ENCODE measurements at regions not wholly inside any gene's neighbourhood (a gene's known extent, or its start where the extent isn't known, plus 50 kb on each side); places are given as distances from the start of the nearest gene placed in this dataset.
A peak's percentile ranks its signal among the peaks of the same experiment; 100 is the strongest.

- in situ Hi-C loops (cut with MboI; ENCODE audit: low pct_unique_long_range_greater_than_20kb in 2 of 9, low sequenced_read_pairs in 9 of 9, unreplicated experiment in 9 of 9) = loop anchor here in 2 of 9 experiments (25.0 kb wide), 1 partner anchor 186 kb away; no protein-coding TSS in a partner anchor
- no peaks in the 10 kb centered on the region for H3K4me1 ChIP-seq (replicated peaks in 1 of 2)
- no peak overlapping the region for H3K4me3 ChIP-seq
- ATAC-seq (replicated peaks in 6 of 8) = no peak
- H3K27ac ChIP-seq = no peak overlapping the region
- WGBS, 10 experiments = 60 to 92% (median 86%) methylated on average over 1 to 2 of the region's 2 CpGs; no CpG with 5 or more reads in 5 of the 10 experiments
Measured at GRCh38 chrX:2626750-2627149, 64.3 kb upstream of the CD99 start.

- Histone ChIP-seq H3K27ac (no peak overlapping the region), H3K4me1 (replicated peaks in 1 of 2) (no peaks in the 10 kb centered on the region), H3K4me3 (no peak overlapping the region)
- in situ Hi-C loops (cut with MboI; ENCODE audit: low pct_unique_long_range_greater_than_20kb in 2 of 9, low sequenced_read_pairs in 9 of 9, unreplicated experiment in 9 of 9) = loop anchor here in 2 of 9 experiments (25.0 kb wide), 2 partner anchors 958 to 1158 kb away; partner anchors contain the start of gene ASMTL (in 1 of the 2)
- 73 to 100% (median 95%) methylated on average over 2 to 3 of the region's 3 CpGs for WGBS, 10 experiments
- ATAC-seq (replicated peaks in 6 of 8) = no peak
Measured at GRCh38 chrX:2620576-2620975, 70.5 kb upstream of the CD99 start.

GRCh38 chrX:2618516-2618915 lies 72.6 kb upstream of the CD99 start:
- in situ Hi-C loops (cut with MboI; ENCODE audit: low pct_unique_long_range_greater_than_20kb in 2 of 9, low sequenced_read_pairs in 9 of 9, unreplicated experiment in 9 of 9) = loop anchor here in 2 of 9 experiments (25.0 kb wide), 2 partner anchors 956 to 1156 kb away; partner anchors contain the start of gene ASMTL (in 1 of the 2)
- no peak overlapping the region for H3K27ac ChIP-seq

DNA sequence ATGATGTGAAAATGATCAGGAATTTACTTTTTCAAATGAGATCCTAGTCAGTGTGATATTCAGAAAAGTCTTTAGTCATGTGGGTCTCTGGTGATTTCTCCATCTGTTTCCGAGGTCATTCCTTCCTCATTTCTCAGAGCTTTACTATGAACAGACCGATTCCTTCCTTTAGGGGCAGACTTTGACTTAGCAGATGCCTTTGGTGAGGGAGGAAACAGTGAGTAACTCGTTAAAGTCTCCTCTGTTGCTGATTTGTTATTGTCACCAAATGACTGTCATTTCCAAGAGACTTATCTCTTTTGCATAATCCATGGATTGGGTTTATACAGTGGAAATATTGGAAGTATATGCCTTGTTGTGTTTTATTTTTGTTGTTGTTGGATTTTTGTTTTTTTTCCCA lies 76.2 kb upstream of the CD99 start:
- H3K27ac ChIP-seq = no peak overlapping the region
- peak; percentile 77 to 98 (median 89) for ATAC-seq (replicated peaks in 6 of 8)
- peaks cover 0 to 5% of the 10 kb centered on the region in 2 donors for H3K4me1 ChIP-seq (replicated peaks in 1 of 2)
- WGBS, 10 experiments = 0 to 35% (median 21%) methylated on average over 1 to 3 of the region's 3 CpGs; no CpG with 5 or more reads in 1 of the 10 experiments
- no peak overlapping the region for H3K4me3 ChIP-seq
- in situ Hi-C loops (cut with MboI; ENCODE audit: low pct_unique_long_range_greater_than_20kb in 2 of 9, low sequenced_read_pairs in 9 of 9, unreplicated experiment in 9 of 9) = loop anchor here in 2 of 9 experiments (25.0 kb wide), 2 partner anchors 953 to 1153 kb away; partner anchors contain the start of gene ASMTL (in 1 of the 2)

More at GRCh38 chrX:2618516-2618915, 72.6 kb upstream of the CD99 start:
- ATAC-seq (replicated peaks in 6 of 8) = no peak
- Histone ChIP-seq H3K4me1 (replicated peaks in 1 of 2) (peaks cover 0 to 5% of the 10 kb centered on the region in 2 donors), H3K4me3 (no peak overlapping the region)
- WGBS, 10 experiments = 46 to 100% (median 66%) methylated on average over 1 to 4 of the region's 4 CpGs; no CpG with 5 or more reads in 1 of the 10 experiments

GRCh38 chrX:2610246-2611170 lies 80.6 kb upstream of the CD99 start:
- WGBS, 10 experiments = 13 to 42% (median 32%) methylated on average over 1 to 10 of the region's 10 CpGs; no CpG with 5 or more reads in 1 of the 10 experiments
- in situ Hi-C loops (cut with MboI; ENCODE audit: low pct_unique_long_range_greater_than_20kb in 2 of 9, low sequenced_read_pairs in 9 of 9, unreplicated experiment in 9 of 9) = loop anchor here in 2 of 9 experiments (25.0 kb wide), 2 partner anchors 948 to 1148 kb away; partner anchors contain the start of gene ASMTL (in 1 of the 2)
- Histone ChIP-seq H3K4me1 (replicated peaks in 1 of 2) (peaks cover 0 to 5% of the 10 kb centered on the region in 2 donors), H3K27ac (no peak overlapping the region), H3K4me3 (peak overlapping the region in 4 of 5 donors; percentile 46 to 54 (median 53))
- ATAC-seq (replicated peaks in 6 of 8) = no peak

- WGBS, 10 experiments = 0 to 6% (median 2%) methylated on average over 1 to 11 of the region's 44 CpGs
- in situ Hi-C loops (cut with MboI; ENCODE audit: low pct_unique_long_range_greater_than_20kb in 2 of 9, low sequenced_read_pairs in 9 of 9, unreplicated experiment in 9 of 9) = loop anchor here in 2 of 9 experiments (25.0 kb wide), 2 partner anchors 947 to 1147 kb away; partner anchors contain the start of gene ASMTL (in 1 of the 2)
- ATAC-seq (replicated peaks in 6 of 8) = no peak
- Histone ChIP-seq H3K27ac (no peak overlapping the region), H3K4me3 (peak overlapping the region; percentile 46 to 57 (median 54)), H3K4me1 (replicated peaks in 1 of 2) (no peaks in the 10 kb centered on the region)
Measured at GRCh38 chrX:2609431-2610238, 81.5 kb upstream of the CD99 start.

- Histone ChIP-seq H3K4me1 (replicated peaks in 1 of 2) (no peaks in the 10 kb centered on the region), H3K27ac (peak overlapping the region in 1 of 2 donors; percentile 18), H3K4me3 (peak overlapping the region; percentile 46 to 57 (median 54))
- WGBS, 10 experiments = 0% methylated on average over 3 of the region's 63 CpGs; no CpG with 5 or more reads in 9 of the 10 experiments
- ATAC-seq (replicated peaks in 6 of 8) = peak; percentile 90 to 95 (median 94)
- in situ Hi-C loops (cut with MboI; ENCODE audit: low pct_unique_long_range_greater_than_20kb in 2 of 9, low sequenced_read_pairs in 9 of 9, unreplicated experiment in 9 of 9) = loop anchor here in 2 of 9 experiments (25.0 kb wide), 2 partner anchors 947 to 1147 kb away; partner anchors contain the start of gene ASMTL (in 1 of the 2)
Measured at GRCh38 chrX:2608638-2609430, 82.3 kb upstream of the CD99 start.

DNA sequence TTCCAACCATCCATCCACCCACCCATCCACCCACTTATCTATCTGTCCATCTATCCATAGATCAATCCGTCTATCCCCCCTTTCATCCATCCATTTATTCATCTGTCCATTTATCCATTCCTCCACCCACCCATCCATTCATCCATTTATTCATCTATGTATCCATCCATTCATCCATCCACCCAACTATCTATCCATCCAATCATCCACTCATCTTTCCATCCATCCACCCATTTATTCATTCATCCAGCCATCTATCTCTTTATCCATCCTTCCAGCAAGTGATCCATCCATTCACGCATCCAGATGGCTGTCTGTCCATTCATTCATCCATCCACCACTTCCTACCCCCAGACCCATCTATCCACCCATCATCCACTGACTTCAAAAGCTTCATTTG lies 84.0 kb upstream of the CD99 start:
- Histone ChIP-seq H3K27ac (no peak overlapping the region), H3K4me1 (replicated peaks in 1 of 2) (no peaks in the 10 kb centered on the region), H3K4me3 (no peak overlapping the region)
- in situ Hi-C loops (cut with MboI; ENCODE audit: low pct_unique_long_range_greater_than_20kb in 2 of 9, low sequenced_read_pairs in 9 of 9, unreplicated experiment in 9 of 9) = loop anchor here in 2 of 9 experiments (25.0 kb wide), 2 partner anchors 945 to 1145 kb away; partner anchors contain the start of gene ASMTL (in 1 of the 2)
- 58 to 100% (median 100%) methylated on average over 1 to 2 of the region's 2 CpGs; no CpG with 5 or more reads in 2 of the 10 experiments for WGBS, 10 experiments
- ATAC-seq (replicated peaks in 6 of 8) = no peak

DNA sequence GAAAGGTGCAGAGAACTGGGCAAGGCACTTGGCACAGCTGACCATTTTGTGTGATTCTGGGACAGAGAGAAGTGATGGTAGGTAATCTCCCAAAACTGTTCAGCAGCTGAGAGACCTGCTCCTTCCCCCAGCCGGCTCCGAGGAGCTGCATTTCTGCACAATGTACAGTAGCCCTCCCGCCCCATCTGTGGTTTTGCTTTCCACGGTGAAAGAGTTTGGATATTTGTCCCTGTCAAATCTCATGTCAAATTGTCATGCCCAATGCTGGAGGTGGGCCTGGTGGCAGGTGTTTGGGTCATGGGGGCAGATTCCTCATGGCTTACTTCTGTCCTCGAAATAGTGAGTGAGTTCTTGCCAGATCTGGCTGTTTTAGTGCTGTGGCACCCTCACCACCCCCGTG lies 90.5 kb upstream of the CD99 start:
- WGBS, 10 experiments = 62 to 100% (median 90%) methylated on average over 3 to 5 of the region's 6 CpGs; no CpG with 5 or more reads in 4 of the 10 experiments
- ATAC-seq (replicated peaks in 6 of 8) = no peak
- no peak overlapping the region for H3K4me3 ChIP-seq
- H3K4me1 ChIP-seq (replicated peaks in 1 of 2) = no peaks in the 10 kb centered on the region
- H3K27ac ChIP-seq = no peak overlapping the region
- in situ Hi-C loops (cut with MboI; ENCODE audit: low pct_unique_long_range_greater_than_20kb in 2 of 9, low sequenced_read_pairs in 9 of 9, unreplicated experiment in 9 of 9) = loop anchor here in 2 of 9 experiments (25.0 kb wide), 2 partner anchors 938 to 1138 kb away; partner anchors contain the start of gene ASMTL (in 1 of the 2)

- Histone ChIP-seq H3K4me1 (replicated peaks in 1 of 2) (no peaks in the 10 kb centered on the region), H3K27ac (no peak overlapping the region), H3K4me3 (no peak overlapping the region)
- ATAC-seq (replicated peaks in 6 of 8) = peak in 3 of 8 experiments; percentile 68 to 87 (median 69)
- in situ Hi-C loops (cut with MboI; ENCODE audit: low pct_unique_long_range_greater_than_20kb in 2 of 9, low sequenced_read_pairs in 9 of 9, unreplicated experiment in 9 of 9) = loop anchor here in 4 of 9 experiments (25.0 kb wide), 3 partner anchors 934 to 1134 kb away; partner anchors contain the start of gene ASMTL (in 1 of the 4)
- 7 to 100% (median 66%) methylated on average over 1 to 6 of the region's 9 CpGs; no CpG with 5 or more reads in 2 of the 10 experiments for WGBS, 10 experiments
Measured at GRCh38 chrX:2596555-2597255, 94.4 kb upstream of the CD99 start.

GRCh38 chrX:2596045-2596444 lies 95.0 kb upstream of the CD99 start:
- H3K4me3 ChIP-seq = no peak overlapping the region
- H3K27ac ChIP-seq = no peak overlapping the region
- no peaks in the 10 kb centered on the region for H3K4me1 ChIP-seq (replicated peaks in 1 of 2)
- 39 to 100% (median 93%) methylated on average over 1 to 4 of the region's 4 CpGs; no CpG with 5 or more reads in 1 of the 10 experiments for WGBS, 10 experiments
- ATAC-seq (replicated peaks in 6 of 8) = peak in 3 of 8 experiments; percentile 21 to 65 (median 35)
- in situ Hi-C loops (cut with MboI; ENCODE audit: low pct_unique_long_range_greater_than_20kb in 2 of 9, low sequenced_read_pairs in 9 of 9, unreplicated experiment in 9 of 9) = loop anchor here in 4 of 9 experiments (25.0 kb wide), 3 partner anchors 934 to 1134 kb away; partner anchors contain the start of gene ASMTL (in 1 of the 4)

Measured in motor neuron (in vitro differentiated cells).